ENCODE measurements at regions not wholly inside any gene's neighbourhood (a gene's known extent, or its start where the extent isn't known, plus 50 kb on each side); places are given as distances from the start of the nearest gene placed in this dataset.
"Not testable (repeated sequence)": the region's sequence is repeated elsewhere in the genome, so short reads cannot be mapped to it uniquely, and the experiment has no call there.

- no peaks in the 10 kb centered on the region for H3K4me1 ChIP-seq (ENCODE audit: control insufficient read depth, insufficient read depth, low read length)
- no peak overlapping the region for H3K9ac ChIP-seq (ENCODE audit: low read length in 2 of 2)
- H3K4me3 ChIP-seq (ENCODE audit: low read length in 2 of 2): no peak overlapping the region
- no peaks in the 10 kb centered on the region for H3K36me3 ChIP-seq (ENCODE audit: control insufficient read depth in 2 of 2, insufficient read depth in 2 of 2, low read length in 2 of 2)
- no peak overlapping the region for H3K27ac ChIP-seq (ENCODE audit: low read length)
- H3K9me3 ChIP-seq (ENCODE audit: control insufficient read depth in 2 of 2, low read length in 2 of 2): no peaks in the 10 kb centered on the region
- no peaks in the 10 kb centered on the region for H3K27me3 ChIP-seq (ENCODE audit: control insufficient read depth in 1 of 2, insufficient read depth in 2 of 2, low read length in 2 of 2)
Observed at GRCh38 chr4:23413631-23414030, 476.2 kb downstream of the PPARGC1A start.

DNA sequence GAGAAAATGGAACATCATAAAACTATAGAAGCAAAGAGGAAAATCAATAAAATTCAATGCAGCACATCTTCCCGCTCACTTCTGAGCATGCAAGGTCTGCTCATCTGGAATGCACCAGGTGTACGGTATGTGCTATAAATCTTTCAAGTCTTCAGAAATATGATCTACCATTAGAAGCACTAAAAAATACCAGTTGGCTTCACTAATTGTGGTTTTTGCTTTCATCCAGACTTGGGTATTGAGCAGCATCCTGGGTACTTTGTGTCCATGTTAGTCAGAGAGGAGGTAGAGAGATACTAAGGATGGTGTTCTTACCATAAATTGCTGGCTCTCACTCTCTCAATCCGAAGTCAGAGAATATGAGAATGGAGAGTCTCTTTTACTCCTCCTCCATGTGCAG, 477.1 kb downstream of the PPARGC1A start:
- no peaks in the 10 kb centered on the region for H3K9me3 ChIP-seq (ENCODE audit: control insufficient read depth in 2 of 2, low read length in 2 of 2)
- H3K27me3 ChIP-seq (ENCODE audit: control insufficient read depth in 1 of 2, insufficient read depth in 2 of 2, low read length in 2 of 2): no peaks in the 10 kb centered on the region
- H3K36me3 ChIP-seq (ENCODE audit: control insufficient read depth in 2 of 2, insufficient read depth in 2 of 2, low read length in 2 of 2): no peaks in the 10 kb centered on the region
- no peak overlapping the region for H3K9ac ChIP-seq (ENCODE audit: low read length in 2 of 2)
- H3K27ac ChIP-seq (ENCODE audit: low read length): no peak overlapping the region
- no peaks in the 10 kb centered on the region for H3K4me1 ChIP-seq (ENCODE audit: control insufficient read depth, insufficient read depth, low read length)
- H3K4me3 ChIP-seq (ENCODE audit: low read length in 2 of 2): no peak overlapping the region

DNA sequence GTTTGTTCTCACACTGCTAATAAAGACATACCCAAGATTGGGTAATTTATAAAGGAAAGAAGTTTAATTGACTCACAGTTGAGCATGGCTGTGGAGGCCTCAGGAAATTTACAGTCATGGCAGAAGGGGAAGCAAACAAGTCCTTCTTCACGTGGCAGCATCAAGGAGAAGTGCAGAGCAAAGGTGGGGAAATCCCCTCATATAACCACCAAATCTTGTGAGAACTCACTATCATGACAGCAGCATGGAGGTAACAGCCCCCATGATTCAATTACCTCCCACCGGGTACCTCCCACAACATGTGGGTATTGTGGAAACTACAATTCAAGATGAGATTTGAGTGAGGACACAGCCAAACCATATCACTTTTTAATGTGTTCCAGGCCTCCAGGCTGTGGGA, 480.9 kb downstream of the PPARGC1A start:
- H3K36me3 ChIP-seq (ENCODE audit: control insufficient read depth in 2 of 2, insufficient read depth in 2 of 2, low read length in 2 of 2); H3K27ac ChIP-seq (ENCODE audit: low read length); H3K27me3 ChIP-seq (ENCODE audit: control insufficient read depth in 1 of 2, insufficient read depth in 2 of 2, low read length in 2 of 2); H3K4me1 ChIP-seq (ENCODE audit: control insufficient read depth, insufficient read depth, low read length); H3K9me3 ChIP-seq (ENCODE audit: control insufficient read depth in 2 of 2, low read length in 2 of 2); H3K9ac ChIP-seq (ENCODE audit: low read length in 2 of 2); H3K4me3 ChIP-seq (ENCODE audit: low read length in 2 of 2): not testable (repeated sequence)

DNA sequence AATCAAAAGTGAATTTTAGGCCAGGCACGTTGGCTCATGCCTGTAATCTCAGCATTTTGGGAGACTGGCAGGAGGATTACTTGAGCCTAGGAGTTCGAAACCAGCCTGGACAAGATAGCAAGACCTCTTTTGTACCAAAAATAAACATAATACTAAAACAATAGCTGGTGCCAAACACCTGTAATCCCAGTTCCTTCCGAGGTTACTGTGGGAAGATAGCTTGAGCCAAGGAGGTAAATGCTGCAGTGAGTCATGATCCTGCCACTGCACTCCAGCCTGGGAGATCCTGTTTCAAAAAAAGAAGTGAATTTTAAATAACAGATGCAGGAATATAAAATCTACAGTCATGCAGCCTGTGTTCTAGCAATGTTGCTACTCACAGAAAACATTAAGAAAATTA, 488.3 kb downstream of the PPARGC1A start:
- Histone ChIP-seq H3K9me3 (ENCODE audit: control insufficient read depth in 2 of 2, low read length in 2 of 2) (no peaks in the 10 kb centered on the region), H3K9ac (ENCODE audit: low read length in 2 of 2) (no peak overlapping the region), H3K27me3 (ENCODE audit: control insufficient read depth in 1 of 2, insufficient read depth in 2 of 2, low read length in 2 of 2) (no peaks in the 10 kb centered on the region), H3K4me1 (ENCODE audit: control insufficient read depth, insufficient read depth, low read length) (no peaks in the 10 kb centered on the region), H3K4me3 (ENCODE audit: low read length in 2 of 2) (no peak overlapping the region), H3K36me3 (ENCODE audit: control insufficient read depth in 2 of 2, insufficient read depth in 2 of 2, low read length in 2 of 2) (no peaks in the 10 kb centered on the region), H3K27ac (ENCODE audit: low read length) (no peak overlapping the region)

DNA sequence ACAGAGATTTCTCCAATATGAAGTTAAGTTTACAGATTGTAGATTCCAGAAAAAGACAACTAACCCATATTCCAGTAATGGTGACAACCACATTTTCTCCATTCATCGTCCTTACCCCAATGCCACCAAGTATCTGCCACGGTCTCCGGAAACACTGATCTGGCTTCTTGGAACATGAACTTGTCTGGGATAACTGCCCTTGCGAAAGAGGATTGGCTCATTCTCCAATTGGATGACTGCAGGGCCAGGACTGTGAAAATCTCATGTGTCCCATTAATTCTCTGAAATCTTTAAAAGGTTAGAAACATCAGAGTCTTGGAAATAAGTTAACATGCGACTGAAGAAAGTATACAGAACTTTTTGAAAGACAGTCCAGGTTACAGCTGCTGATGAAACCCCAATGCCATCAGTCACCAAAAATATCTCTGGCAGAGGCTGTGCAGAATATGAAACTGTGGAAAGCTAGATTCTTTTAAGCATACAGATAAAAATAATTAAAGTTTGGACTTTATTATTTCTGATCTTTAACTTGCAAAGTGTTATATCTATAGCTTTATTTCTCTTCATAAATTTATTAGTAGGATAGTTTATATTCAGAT, 496.9 kb downstream of the PPARGC1A start:
- Histone ChIP-seq H3K4me1 (ENCODE audit: control insufficient read depth, insufficient read depth, low read length) (no peaks in the 10 kb centered on the region), H3K27me3 (ENCODE audit: control insufficient read depth in 1 of 2, insufficient read depth in 2 of 2, low read length in 2 of 2) (no peaks in the 10 kb centered on the region), H3K27ac (ENCODE audit: low read length) (no peak overlapping the region), H3K36me3 (ENCODE audit: control insufficient read depth in 2 of 2, insufficient read depth in 2 of 2, low read length in 2 of 2) (no peaks in the 10 kb centered on the region), H3K9me3 (ENCODE audit: control insufficient read depth in 2 of 2, low read length in 2 of 2) (peaks cover 0 to 4% of the 10 kb centered on the region in 2 donors), H3K9ac (ENCODE audit: low read length in 2 of 2) (no peak overlapping the region), H3K4me3 (ENCODE audit: low read length in 2 of 2) (no peak overlapping the region)

- Histone ChIP-seq H3K4me1 (ENCODE audit: control insufficient read depth, insufficient read depth, low read length) (no peaks in the 10 kb centered on the region), H3K27me3 (ENCODE audit: control insufficient read depth in 1 of 2, insufficient read depth in 2 of 2, low read length in 2 of 2) (no peaks in the 10 kb centered on the region), H3K9ac (ENCODE audit: low read length in 2 of 2) (no peak overlapping the region), H3K9me3 (ENCODE audit: control insufficient read depth in 2 of 2, low read length in 2 of 2) (peaks cover 0 to 4% of the 10 kb centered on the region in 2 donors), H3K27ac (ENCODE audit: low read length) (no peak overlapping the region), H3K4me3 (ENCODE audit: low read length in 2 of 2) (no peak overlapping the region), H3K36me3 (ENCODE audit: control insufficient read depth in 2 of 2, insufficient read depth in 2 of 2, low read length in 2 of 2) (no peaks in the 10 kb centered on the region)
Observed at GRCh38 chr4:23390246-23390645, 499.6 kb downstream of the PPARGC1A start.

DNA sequence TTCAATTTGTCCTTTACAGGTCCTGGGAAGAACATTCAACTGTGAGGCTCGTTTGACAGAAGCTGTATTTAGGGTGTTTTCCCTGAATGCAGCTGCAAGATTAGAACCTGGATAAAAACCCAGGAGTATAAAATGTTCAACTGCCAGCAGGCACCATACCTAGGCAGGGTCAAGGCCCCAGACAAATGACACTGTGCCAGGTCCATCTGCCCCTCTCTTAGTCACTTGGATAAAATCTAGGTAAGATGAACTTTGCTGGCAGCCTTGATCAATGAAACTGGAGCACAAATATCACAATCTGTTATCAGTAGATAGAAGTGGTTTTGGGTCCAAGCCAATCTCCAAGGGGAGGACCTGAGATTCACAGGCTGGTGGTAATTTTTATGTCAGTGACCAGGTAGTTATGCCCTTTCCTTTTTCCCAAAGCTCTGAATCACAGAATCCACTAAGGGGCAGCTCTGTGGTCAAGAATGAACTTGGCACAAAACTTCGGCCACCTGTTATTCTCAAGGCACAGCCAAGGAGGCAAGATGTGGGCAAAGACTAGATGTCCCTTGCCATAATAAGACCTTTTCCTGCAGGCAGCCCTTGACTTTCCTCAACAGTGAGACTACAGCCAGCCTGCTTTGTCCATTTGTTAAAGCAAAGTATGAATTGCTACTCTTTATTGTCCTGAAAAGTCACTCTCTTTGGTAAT, 501.0 kb downstream of the PPARGC1A start:
- Histone ChIP-seq H3K4me3 (ENCODE audit: low read length in 2 of 2) (no peak overlapping the region), H3K9ac (ENCODE audit: low read length in 2 of 2) (no peak overlapping the region), H3K27me3 (ENCODE audit: control insufficient read depth in 1 of 2, insufficient read depth in 2 of 2, low read length in 2 of 2) (no peaks in the 10 kb centered on the region), H3K9me3 (ENCODE audit: control insufficient read depth in 2 of 2, low read length in 2 of 2) (peaks cover 0 to 3% of the 10 kb centered on the region in 2 donors), H3K27ac (ENCODE audit: low read length) (no peak overlapping the region), H3K4me1 (ENCODE audit: control insufficient read depth, insufficient read depth, low read length) (no peaks in the 10 kb centered on the region), H3K36me3 (ENCODE audit: control insufficient read depth in 2 of 2, insufficient read depth in 2 of 2, low read length in 2 of 2) (no peaks in the 10 kb centered on the region)

DNA sequence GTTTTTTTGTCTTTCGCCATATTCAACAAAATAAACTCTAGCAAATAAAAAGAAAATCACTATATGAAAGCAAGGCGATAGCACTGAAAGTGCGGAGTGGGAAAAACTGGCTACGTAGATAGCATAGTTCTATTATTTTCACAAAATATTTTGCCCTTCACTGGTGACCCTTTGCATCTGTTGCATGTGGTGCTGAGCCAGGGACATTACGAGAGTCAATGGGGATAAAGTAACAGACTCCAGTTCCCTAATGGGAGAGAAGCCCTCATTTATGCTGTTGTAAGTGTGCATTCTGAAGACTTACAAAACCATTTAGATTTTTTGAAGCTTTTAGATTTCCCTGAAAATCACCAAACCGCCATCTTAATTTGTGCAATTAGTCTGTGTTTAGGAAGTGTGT, 501.6 kb downstream of the PPARGC1A start:
- Histone ChIP-seq H3K27ac (ENCODE audit: low read length) (no peak overlapping the region), H3K27me3 (ENCODE audit: control insufficient read depth in 1 of 2, insufficient read depth in 2 of 2, low read length in 2 of 2) (no peaks in the 10 kb centered on the region), H3K9me3 (ENCODE audit: control insufficient read depth in 2 of 2, low read length in 2 of 2) (no peaks in the 10 kb centered on the region), H3K4me3 (ENCODE audit: low read length in 2 of 2) (no peak overlapping the region), H3K36me3 (ENCODE audit: control insufficient read depth in 2 of 2, insufficient read depth in 2 of 2, low read length in 2 of 2) (no peaks in the 10 kb centered on the region), H3K4me1 (ENCODE audit: control insufficient read depth, insufficient read depth, low read length) (no peaks in the 10 kb centered on the region), H3K9ac (ENCODE audit: low read length in 2 of 2) (no peak overlapping the region)

DNA sequence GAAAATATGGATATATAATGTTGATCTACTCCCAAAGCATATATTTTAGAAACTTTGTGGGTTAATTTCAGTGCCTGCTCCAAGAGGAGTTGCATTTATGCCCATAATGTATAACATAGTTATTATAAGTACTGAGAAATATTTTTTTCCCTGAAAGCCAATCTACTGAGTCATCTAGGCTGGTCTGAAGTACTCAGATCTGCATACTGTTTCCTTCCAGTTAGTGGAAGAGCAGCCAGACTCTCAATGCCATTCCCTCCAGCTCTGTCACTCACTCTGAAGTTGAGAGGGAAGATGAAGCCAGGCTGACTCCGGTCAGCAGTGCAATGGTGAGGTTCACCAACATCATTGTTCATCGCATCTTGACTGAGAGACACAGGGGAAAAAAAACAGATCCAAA, 505.1 kb downstream of the PPARGC1A start:
- no peaks in the 10 kb centered on the region for H3K4me1 ChIP-seq (ENCODE audit: control insufficient read depth, insufficient read depth, low read length)
- H3K4me3 ChIP-seq (ENCODE audit: low read length in 2 of 2): no peak overlapping the region
- H3K9ac ChIP-seq (ENCODE audit: low read length in 2 of 2): no peak overlapping the region
- H3K36me3 ChIP-seq (ENCODE audit: control insufficient read depth in 2 of 2, insufficient read depth in 2 of 2, low read length in 2 of 2): no peaks in the 10 kb centered on the region
- no peaks in the 10 kb centered on the region for H3K9me3 ChIP-seq (ENCODE audit: control insufficient read depth in 2 of 2, low read length in 2 of 2)
- no peak overlapping the region for H3K27ac ChIP-seq (ENCODE audit: low read length)
- no peaks in the 10 kb centered on the region for H3K27me3 ChIP-seq (ENCODE audit: control insufficient read depth in 1 of 2, insufficient read depth in 2 of 2, low read length in 2 of 2)

- Histone ChIP-seq H3K9ac (ENCODE audit: low read length in 2 of 2) (no peak overlapping the region), H3K27me3 (ENCODE audit: control insufficient read depth in 1 of 2, insufficient read depth in 2 of 2, low read length in 2 of 2) (no peaks in the 10 kb centered on the region), H3K36me3 (ENCODE audit: control insufficient read depth in 2 of 2, insufficient read depth in 2 of 2, low read length in 2 of 2) (no peaks in the 10 kb centered on the region), H3K9me3 (ENCODE audit: control insufficient read depth in 2 of 2, low read length in 2 of 2) (no peaks in the 10 kb centered on the region), H3K4me1 (ENCODE audit: control insufficient read depth, insufficient read depth, low read length) (no peaks in the 10 kb centered on the region), H3K4me3 (ENCODE audit: low read length in 2 of 2) (no peak overlapping the region), H3K27ac (ENCODE audit: low read length) (no peak overlapping the region)
Observed at GRCh38 chr4:23382879-23383278, 507.0 kb downstream of the PPARGC1A start.

- no peak overlapping the region for H3K9ac ChIP-seq (ENCODE audit: low read length in 2 of 2)
- no peaks in the 10 kb centered on the region for H3K36me3 ChIP-seq (ENCODE audit: control insufficient read depth in 2 of 2, insufficient read depth in 2 of 2, low read length in 2 of 2)
- H3K27me3 ChIP-seq (ENCODE audit: control insufficient read depth in 1 of 2, insufficient read depth in 2 of 2, low read length in 2 of 2): no peaks in the 10 kb centered on the region
- no peak overlapping the region for H3K27ac ChIP-seq (ENCODE audit: low read length)
- H3K4me3 ChIP-seq (ENCODE audit: low read length in 2 of 2): no peak overlapping the region
- no peaks in the 10 kb centered on the region for H3K9me3 ChIP-seq (ENCODE audit: control insufficient read depth in 2 of 2, low read length in 2 of 2)
- H3K4me1 ChIP-seq (ENCODE audit: control insufficient read depth, insufficient read depth, low read length): peaks cover 11% of the 10 kb centered on the region
Observed at GRCh38 chr4:23374259-23374658, 515.6 kb downstream of the PPARGC1A start.

Measured in stomach smooth muscle (tissue), 2 donors.